NOMO-1 (cell line): ENCODE measurements at regions not wholly inside any gene's neighbourhood (a gene's known extent, or its start where the extent isn't known, plus 50 kb on each side); places are given as distances from the start of the nearest gene placed in this dataset.
"Not testable (repeated sequence)": the region's sequence is repeated elsewhere in the genome, so short reads cannot be mapped to it uniquely, and the experiment has no call there.

Experiments used
- DNase-seq, 2 experiments: peaks; one replicate each; lab custom pipeline; 2025; ENCODE audit not compliant: unreplicated experiment in 2 of 2; lab: John Stamatoyannopoulos, UW

GRCh38 chr4:33715841-33716395, 2528.4 kb downstream of the ARAP2 start:
- no peak for DNase-seq

- no peak for DNase-seq
Observed at GRCh38 chr4:33722254-33722653, 2522.1 kb downstream of the ARAP2 start.

GRCh38 chr4:33722800-33723516, 2521.4 kb downstream of the ARAP2 start:
- DNase-seq, result no peak

- DNase-seq, result no peak
Observed at GRCh38 chr4:33724685-33725084, 2519.6 kb downstream of the ARAP2 start.

GRCh38 chr4:33725861-33726260, 2518.5 kb downstream of the ARAP2 start:
- DNase-seq, result no peak

- DNase-seq, result no peak
Observed at GRCh38 chr4:33737726-33738125, 2506.6 kb downstream of the ARAP2 start.

GRCh38 chr4:33739884-33740632, 2504.3 kb downstream of the ARAP2 start:
- no peak for DNase-seq

GRCh38 chr4:33740871-33741270, 2503.4 kb downstream of the ARAP2 start:
- not testable (repeated sequence) for DNase-seq

GRCh38 chr4:33746979-33747378, 2497.3 kb downstream of the ARAP2 start:
- no peak for DNase-seq

GRCh38 chr4:33751050-33751449, 2493.3 kb downstream of the ARAP2 start:
- DNase-seq, result no peak

GRCh38 chr4:33772582-33772981, 2471.7 kb downstream of the ARAP2 start:
- DNase-seq, result no peak

- DNase-seq, result no peak
Observed at GRCh38 chr4:33780952-33781791, 2463.1 kb downstream of the ARAP2 start.

GRCh38 chr4:33785843-33786242, 2458.5 kb downstream of the ARAP2 start:
- DNase-seq, result no peak

- DNase-seq, result no peak
Observed at GRCh38 chr4:33802578-33802977, 2441.7 kb downstream of the ARAP2 start.

- DNase-seq, result no peak
Observed at GRCh38 chr4:33825685-33826084, 2418.6 kb downstream of the ARAP2 start.

GRCh38 chr4:33829356-33829755, 2415.0 kb downstream of the ARAP2 start:
- not testable (repeated sequence) for DNase-seq

- DNase-seq, result no peak
Observed at GRCh38 chr4:33831442-33832066, 2412.8 kb downstream of the ARAP2 start.

GRCh38 chr4:33835764-33836163, 2408.6 kb downstream of the ARAP2 start:
- not testable (repeated sequence) for DNase-seq

- DNase-seq, result no peak
Observed at GRCh38 chr4:33837043-33837838, 2407.1 kb downstream of the ARAP2 start.

- DNase-seq, result no peak
Observed at GRCh38 chr4:33841120-33841519, 2403.2 kb downstream of the ARAP2 start.
